HG02973 (cell line): ENCODE measurements at regions not wholly inside any gene's neighbourhood (a gene's known extent, or its start where the extent isn't known, plus 50 kb on each side); places are given as distances from the start of the nearest gene placed in this dataset.

Experiments used
- ATAC-seq: cut with Tn5 transposase; IDR thresholded peaks from one replicate; pipeline ENCODE4 v1.9.1; 2021; ENCODE audit warnings: moderate library complexity; ENCODE audit not compliant: unreplicated experiment

DNA sequence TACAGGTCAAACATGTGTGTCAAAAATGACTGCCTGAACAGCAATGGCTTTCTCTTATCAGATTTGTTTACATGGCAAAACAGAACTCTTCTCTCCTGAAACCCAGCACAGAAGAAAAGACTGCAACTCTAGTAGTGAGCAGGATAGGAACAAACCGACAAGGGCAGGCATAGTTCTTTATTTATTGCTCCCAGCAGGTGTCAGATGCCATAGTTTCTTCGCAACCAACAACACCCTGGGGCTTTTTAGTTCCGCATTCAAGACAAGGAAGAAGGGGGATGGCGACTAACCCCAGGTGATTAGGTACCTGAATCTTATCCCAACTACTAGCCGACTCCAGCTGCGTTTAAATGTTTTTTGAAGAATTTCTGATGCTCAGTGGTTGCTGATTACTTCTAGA lies 367.5 kb upstream of the FIGN start:
- ATAC-seq, result no peak

GRCh38 chr2:164102366-164102765 lies 366.6 kb upstream of the FIGN start:
- no peak for ATAC-seq

DNA sequence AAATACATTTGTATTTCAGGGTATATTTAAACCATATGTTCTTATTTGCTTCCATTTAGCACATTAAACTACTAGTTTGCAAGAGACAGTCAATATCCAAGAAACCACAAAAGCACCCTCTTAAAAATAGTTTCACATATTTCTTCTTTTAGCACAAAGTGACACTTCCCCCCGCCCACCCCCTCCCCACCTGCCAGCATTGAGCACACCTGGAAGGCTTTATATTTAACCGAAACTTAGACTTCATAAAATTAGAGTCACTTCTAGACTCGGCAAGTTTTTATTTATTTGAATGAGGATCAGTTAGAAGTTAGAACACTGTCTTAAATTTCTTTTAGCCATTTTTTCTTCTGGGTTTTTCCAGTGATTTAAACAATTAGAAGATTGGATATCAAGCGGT lies 355.9 kb upstream of the FIGN start:
- ATAC-seq, result no peak

DNA sequence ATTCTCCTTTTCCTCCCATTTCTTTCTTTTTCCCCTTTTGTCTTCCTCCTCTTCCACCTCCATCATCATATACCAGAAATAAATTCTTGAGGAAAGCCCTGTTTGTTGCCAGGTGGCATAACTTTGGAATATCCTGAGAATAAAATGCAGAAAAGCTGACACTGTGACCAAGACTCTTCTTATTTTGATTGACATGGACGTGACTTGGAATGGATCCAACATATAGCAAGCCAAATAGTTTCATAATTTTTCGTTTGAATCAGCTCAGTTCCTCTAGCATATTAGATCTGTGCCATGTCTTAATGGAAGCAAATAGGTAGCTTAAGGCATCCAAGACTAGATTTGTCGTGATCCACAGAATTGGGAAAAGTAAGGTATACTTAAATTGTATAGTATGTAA lies 354.7 kb upstream of the FIGN start:
- no peak for ATAC-seq

DNA sequence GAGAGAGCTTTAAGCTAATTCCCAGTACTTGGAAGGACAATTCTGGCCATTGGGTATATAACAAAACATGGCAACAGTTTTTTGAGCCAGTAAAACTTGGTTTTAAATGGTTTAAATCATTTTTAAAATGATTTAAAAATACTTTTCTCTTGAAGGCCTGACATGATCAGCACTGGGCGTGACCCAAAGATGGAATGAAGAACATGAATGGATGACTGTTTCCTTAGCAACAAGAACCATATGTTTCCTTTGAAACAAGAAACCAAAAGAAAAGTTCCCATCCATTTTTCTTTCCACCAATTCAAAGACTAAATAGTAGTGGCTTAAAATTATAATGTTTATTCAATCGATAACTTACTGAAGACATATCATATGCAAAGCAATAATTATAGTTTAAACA lies 348.3 kb upstream of the FIGN start:
- ATAC-seq, result no peak

- no peak for ATAC-seq
These were observed 344.7 kb upstream of the FIGN start for GRCh38 chr2:164080486-164080885.

DNA sequence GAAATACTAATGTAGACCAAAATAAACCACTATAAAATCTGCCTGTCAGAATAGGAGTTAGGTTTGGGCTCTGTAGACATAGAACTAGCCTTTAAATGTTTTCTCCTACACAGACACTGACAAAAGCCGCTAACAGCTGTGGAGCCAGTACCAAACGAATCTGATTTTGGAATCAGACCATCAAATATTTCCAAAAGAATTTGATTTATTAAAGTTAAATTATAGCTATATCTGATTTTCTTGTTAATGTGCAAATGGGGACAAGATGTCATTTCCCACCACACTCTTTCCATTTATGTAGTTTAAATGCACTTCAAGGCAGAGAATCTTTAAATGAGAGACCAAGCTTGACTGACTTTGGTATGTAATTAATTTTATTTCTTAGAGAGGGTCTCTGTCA lies 343.4 kb upstream of the FIGN start:
- ATAC-seq, result no peak

DNA sequence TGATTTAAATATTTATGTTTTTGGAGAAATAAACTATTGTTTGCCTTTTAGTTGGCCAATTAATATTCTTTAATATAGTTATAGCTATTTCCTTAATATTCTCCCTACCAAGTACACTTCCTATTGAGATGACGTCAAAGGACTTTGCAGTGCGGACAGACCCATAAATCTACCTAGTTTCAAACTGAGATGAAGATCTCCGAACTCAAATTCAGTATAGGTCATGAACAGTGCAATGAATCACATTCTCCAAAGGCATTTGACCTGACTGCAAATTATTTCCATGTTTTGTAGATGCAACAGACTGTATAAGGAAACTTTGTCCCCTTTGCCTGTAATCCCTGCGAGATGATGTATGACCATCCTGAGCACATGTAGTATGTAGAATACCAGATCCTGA lies 342.6 kb upstream of the FIGN start:
- ATAC-seq, result no peak

- no peak for ATAC-seq
These were observed 337.6 kb upstream of the FIGN start for GRCh38 chr2:164073101-164074074.

GRCh38 chr2:164069540-164069939 lies 333.7 kb upstream of the FIGN start:
- ATAC-seq, result no peak

DNA sequence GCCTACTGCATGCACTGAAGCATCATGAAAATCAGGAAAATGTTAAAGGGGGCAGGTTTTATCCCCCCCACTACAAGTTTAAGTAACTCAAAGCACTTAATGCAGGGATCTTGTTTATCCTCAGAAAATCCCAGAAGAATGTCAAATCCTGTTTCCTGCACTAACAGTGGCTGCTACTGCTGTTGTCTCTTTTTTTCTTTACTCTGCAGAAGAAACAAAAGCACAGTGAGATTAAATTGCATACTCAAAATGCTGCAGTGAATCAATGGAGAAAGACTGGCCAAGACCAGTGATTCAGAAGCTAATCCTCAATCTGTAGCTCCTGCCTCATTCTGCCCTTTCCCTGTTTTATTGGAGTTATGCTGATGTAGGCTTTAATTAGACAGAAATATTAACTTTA lies 332.3 kb upstream of the FIGN start:
- ATAC-seq, result no peak

DNA sequence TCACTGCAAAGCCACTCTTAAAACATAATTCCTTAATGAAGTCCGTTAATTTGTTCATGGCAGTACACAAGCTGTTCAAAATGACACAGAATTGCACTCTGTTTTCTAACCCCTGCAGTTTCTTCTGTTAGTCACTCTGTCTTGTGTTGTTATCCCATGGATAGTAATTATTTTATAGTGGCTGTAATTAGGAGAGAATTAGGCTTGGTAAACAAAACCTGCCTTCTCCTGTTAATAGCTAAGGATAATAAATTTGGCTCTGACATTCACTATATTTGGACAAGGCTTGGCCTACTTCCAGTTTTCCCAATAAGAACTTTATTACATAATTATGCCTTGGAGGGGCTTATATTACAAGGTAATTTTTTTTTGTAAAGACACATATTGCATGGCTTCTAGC lies 330.3 kb upstream of the FIGN start:
- no peak for ATAC-seq

- ATAC-seq, result no peak
These were observed 329.2 kb upstream of the FIGN start for GRCh38 chr2:164065038-164065437.

DNA sequence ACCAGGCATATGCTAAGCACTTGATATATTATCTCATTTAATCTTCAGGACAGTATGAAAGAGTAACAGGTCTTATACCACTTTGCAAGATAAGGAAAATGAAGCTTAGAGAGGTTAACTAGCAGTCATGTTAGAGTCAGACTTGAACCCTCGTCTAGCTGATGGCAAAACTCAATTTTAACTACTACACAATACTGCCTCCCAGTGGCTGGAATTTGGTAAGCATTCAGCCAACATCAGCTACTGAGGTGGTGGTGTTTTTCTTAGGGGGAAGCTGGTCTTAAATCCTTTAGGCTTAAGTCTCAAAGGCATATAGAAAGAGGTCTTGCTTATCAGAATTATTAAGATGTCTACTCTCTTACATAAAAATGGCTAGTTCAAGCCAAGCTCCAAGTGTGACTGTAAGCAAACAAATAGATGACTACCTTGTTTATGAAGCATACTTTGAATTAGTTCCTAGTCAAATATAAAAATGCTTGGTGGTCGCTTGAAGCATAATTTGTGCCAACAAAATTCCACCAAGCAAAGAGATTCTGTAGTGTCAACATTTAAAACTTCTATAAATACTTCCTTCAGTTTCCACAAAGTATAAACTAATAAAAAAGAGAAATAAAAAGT lies 325.4 kb upstream of the FIGN start:
- ATAC-seq, result peak; percentile 82

GRCh38 chr2:164060031-164060430 lies 324.2 kb upstream of the FIGN start:
- no peak for ATAC-seq

DNA sequence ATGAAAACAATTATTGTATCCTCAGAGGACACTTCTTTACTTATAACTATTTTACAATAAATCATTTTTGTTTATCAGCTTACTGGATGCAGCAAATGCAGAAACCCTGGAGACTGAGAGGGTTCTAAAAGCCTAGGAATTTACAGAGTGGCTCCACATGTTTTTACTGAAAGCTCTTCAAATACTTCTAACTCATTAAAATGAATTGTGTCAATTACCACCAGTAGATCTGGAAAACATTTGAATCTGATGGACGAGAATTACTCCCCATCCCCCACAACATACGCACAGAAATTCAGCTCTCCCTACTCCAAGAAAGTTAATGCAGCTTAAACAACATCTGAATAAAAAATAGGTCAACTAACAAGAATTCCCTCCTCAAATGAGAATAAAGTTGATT lies 319.8 kb upstream of the FIGN start:
- ATAC-seq, result no peak

DNA sequence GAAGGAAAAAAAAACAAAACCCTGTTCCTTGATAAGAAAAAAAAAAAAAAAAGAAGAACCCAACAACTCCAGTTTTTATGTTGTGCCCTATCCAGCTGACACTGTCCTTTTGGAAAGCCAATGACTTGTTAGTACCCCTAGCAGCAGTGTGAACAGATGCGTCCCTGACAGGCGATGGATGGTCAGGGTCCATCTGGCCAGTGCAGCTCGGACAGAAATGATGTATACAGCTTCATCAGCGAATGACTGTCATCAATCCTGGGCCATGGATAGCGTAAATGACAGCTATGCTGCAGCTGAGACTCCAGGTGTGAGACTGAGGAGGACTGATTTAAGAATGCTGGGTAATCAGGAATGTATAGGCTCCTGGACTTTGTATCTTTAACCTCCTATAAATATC lies 318.8 kb upstream of the FIGN start:
- ATAC-seq, result no peak

DNA sequence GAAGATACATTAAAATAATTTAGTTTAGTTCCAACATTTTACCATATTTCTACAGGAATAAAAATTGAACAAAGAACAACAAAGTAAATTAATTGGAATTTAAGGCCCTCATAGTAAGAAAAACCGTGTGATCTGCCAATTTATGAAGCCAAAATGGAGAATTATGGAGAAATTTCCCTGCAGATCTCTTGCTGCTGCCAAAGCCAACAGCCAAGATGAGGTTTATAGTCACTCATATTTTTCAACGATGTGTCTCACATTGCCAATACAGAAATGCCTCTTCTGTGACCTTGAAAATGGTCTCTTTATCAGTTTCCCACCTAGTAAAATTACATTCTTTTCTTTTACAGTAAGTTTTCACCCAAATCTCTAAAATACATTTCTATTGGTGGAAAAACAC lies 317.2 kb upstream of the FIGN start:
- no peak for ATAC-seq

GRCh38 chr2:164052006-164052405 lies 316.2 kb upstream of the FIGN start:
- ATAC-seq, result no peak

- ATAC-seq, result no peak
These were observed 312.9 kb upstream of the FIGN start for GRCh38 chr2:164048729-164049128.

DNA sequence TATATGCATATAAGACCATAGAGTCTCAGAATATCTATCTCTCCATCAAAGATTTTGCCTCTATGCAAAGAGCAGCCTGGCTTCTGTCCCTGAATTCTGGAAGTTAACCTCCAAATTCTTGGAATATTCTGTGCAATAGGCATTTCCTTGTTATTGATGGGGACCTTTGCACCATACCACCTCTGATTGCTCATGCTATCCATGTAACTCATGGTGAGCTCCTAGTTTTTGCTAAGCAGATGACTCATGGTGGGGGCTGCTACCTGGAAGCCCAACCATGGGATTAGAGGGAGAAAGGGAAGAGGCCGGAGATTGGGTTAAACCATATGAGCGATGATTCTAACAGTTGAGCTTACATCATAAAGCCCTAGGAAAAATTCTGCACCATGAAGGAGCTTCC lies 310.2 kb upstream of the FIGN start:
- no peak for ATAC-seq

DNA sequence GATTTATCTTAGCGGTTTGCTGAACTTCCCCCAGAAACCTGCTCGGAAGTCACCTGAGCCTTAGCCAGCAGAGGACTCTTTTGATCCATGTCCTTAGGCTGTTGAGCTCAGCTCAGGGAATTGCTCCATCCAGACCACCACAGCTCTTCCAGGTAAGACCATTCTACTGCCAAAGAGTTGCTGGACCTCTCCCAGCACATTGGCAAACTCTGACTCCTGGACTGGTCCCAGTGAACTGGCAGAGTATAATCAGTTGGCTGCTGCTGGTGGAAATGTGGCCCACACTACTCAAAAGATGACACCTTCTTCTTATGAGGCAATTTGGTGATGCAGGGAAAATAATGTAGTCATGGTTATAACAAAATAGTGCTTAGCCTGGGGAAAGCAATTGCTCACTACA lies 308.8 kb upstream of the FIGN start:
- ATAC-seq, result no peak

DNA sequence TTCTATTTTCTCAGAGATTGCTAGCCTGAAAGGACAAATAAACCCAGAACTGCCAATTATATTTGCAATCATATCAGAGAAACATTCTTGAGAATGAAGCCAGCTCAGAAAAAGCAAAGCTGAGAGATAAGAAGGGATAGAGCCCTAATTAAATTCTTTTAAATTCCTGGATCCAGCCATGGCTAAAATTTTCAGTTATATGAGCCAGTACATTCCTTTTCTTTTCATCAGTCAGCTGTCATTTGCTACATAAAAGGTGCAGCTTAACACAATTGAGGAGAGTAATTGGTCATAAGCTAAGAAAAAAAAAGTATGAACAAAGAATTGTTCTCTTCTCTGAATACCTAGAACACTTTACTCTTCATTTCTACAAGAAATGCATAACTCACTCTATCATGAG lies 303.5 kb upstream of the FIGN start:
- no peak for ATAC-seq
